GM21515 (cell line): ENCODE measurements at regions not wholly inside any gene's neighbourhood (a gene's known extent, or its start where the extent isn't known, plus 50 kb on each side); places are given as distances from the start of the nearest gene placed in this dataset.

Source experiments
- ATAC-seq: cut with Tn5 transposase; IDR thresholded peaks from one replicate; pipeline ENCODE4 v1.9.1; 2021; ENCODE audit not compliant: unreplicated experiment

DNA sequence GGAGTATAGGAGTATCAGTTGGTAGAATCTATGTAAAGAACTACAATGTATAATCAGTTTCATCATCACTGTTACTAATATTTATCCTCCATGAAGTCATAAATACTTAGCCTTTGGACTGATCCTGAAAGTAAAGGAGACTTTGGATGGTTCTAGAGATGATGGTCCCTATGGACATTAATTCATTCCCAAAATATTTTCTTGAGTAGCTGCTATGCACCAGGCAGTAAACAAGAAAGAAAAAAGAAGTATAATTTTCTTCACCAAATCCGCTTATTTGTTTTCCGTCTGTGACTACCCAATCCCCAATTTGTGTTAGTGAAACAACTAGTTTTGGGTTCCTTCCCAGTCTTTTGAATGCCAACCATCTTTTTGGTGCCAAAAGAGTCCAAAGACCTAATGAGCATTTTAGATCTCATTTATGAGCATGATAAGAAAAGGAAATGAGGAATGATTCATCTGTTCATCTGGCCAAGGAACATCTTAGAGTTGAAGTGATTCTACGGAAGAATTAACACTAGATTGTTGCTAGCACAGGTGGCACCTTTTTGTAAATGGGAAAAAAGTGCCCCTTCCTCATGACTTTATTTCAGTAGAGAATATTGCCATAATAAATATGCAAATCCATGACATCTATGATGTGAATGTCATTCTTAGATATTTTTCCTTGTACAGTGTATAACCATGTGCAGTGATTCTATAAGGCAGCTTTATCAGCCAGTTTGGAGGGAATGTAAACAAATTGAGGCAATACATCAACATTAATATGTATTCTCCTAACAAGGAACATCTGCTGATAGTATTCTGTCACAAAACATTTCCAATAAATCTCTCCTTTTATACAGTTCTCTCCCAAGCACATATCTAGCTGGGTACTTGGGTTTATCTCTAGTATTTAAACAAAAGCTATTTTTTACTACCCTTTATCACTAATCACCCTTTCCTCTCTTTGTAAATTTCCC lies 85.1 kb upstream of the CCDC91 start:
- ATAC-seq, result no peak

DNA sequence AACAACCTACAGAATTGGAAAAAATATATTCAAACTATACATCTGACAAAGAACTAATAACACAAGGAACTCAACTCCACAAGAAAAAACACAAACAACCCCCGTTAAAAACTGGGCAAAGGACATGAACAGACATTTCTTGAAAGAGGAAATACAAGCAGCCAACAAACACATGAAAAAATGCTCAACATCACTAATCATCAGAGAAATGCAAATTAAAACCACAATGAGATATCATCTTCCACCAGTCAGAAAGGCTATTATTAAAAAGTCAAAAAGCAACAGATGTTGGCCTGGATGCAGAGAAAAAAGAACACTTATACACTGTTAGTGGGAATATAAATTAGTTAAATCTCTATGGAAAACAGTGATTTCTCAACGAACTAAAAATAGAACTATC lies 82.6 kb upstream of the CCDC91 start:
- no peak for ATAC-seq

GRCh38 chr12:28108599-28108998 lies 81.7 kb upstream of the CCDC91 start:
- no peak for ATAC-seq

DNA sequence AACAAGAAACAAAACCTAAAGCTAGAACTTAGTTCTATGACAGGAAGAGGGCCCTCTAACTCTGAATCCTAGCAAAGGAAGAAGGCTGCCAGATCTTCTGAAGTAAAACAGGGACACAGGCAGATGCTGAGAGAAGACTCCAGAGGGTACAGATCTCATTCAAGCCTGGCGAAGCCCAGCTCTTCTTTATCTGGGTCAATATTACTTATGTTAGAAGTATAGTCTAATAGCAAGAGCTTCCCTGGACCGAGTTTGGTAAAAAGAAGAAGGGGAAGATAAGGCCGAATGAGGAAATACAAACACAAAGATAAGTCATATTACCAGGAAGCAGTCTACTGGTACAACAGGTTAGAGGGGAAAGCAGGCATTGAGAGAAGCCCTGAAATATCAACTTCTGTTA lies 79.9 kb upstream of the CCDC91 start:
- no peak for ATAC-seq

- ATAC-seq, result no peak
Measured at GRCh38 chr12:28114488-28114887, 75.8 kb upstream of the CCDC91 start.

- no peak for ATAC-seq
Measured at GRCh38 chr12:28121433-28121832, 68.8 kb upstream of the CCDC91 start.

GRCh38 chr12:28121899-28122655 lies 68.2 kb upstream of the CCDC91 start:
- no peak for ATAC-seq

DNA sequence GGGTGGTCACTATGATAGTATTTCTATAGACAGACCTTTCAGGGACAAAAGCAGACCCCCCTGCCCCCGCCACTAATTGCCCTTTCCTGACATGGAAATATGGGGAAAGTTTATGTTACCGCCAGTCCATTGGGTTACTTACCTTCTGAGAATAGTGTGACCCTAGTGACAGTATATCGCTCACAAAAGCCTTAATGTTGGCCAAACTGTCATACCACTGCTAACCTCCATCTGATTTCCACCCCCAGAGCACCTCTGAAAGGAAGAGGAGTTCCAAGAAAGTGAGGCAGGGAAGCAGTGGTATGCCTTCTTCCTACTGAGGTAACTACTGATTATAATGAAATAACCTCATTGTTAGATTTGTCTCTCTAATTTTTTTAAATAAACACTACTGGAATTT lies 67.5 kb upstream of the CCDC91 start:
- no peak for ATAC-seq

GRCh38 chr12:28127455-28127854 lies 62.8 kb upstream of the CCDC91 start:
- ATAC-seq, result no peak

DNA sequence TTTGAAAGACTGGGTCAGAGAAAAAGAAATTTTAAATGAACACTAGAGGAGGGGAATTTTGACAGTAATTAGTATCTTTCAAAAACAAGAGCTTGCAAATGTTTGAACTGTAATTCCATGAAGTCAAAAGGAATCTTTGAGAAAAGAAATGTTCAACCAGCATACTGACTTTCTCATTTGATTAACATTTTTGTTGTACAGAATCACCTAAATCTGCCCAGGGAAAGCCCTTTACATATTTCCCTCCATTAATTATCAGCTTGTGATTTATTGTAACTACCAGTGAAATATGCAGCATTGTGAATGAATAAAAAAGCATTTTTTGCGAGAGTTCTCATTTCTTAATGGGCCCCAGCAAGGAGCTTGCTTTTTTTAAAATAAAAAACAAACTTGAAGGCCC lies 61.2 kb upstream of the CCDC91 start:
- ATAC-seq, result no peak

- ATAC-seq, result no peak
Measured at GRCh38 chr12:28130234-28130624, 60.0 kb upstream of the CCDC91 start.

GRCh38 chr12:28130625-28131598 lies 59.3 kb upstream of the CCDC91 start:
- no peak for ATAC-seq

- ATAC-seq, result no peak
Measured at GRCh38 chr12:28132398-28132797, 57.9 kb upstream of the CCDC91 start.

DNA sequence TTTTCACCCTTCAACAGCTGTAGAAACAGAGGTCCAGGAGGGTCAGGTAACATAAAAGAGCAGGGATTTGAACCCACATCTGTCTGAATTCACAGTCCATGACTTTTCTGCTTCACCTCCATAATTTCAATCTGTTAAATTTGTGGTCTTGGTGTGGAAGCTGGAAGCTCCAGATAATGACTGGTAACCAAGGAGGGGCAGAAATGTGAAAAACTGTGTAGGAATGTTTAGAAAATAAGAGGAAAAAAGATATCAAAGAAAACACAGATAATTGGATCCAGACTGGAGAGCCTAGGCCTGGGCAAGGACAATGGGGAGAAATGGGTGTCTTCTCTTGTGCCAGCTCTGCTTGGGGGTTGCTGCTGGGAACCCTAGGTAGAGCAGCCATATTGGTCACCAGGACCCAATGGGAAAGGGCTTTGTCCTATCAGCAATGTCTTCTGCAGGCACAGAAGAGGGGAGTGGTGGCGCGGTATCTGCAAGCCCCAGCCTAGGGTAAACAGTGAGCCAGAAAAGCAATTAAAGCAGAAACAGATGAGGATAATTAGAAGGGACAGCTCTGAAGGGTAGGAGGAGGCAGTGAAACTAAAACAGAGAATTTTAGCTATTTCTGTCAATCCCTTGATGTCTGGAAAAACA lies 54.3 kb upstream of the CCDC91 start:
- no peak for ATAC-seq

GRCh38 chr12:28137414-28137813 lies 52.8 kb upstream of the CCDC91 start:
- ATAC-seq, result no peak

- no peak for ATAC-seq
Measured at GRCh38 chr12:28140404-28140803, 49.9 kb upstream of the CCDC91 start.
